ENCODE measurements at regions not wholly inside any gene's neighbourhood (a gene's known extent, or its start where the extent isn't known, plus 50 kb on each side); places are given as distances from the start of the nearest gene placed in this dataset.

GRCh38 chr6:112739766-112740165 is 392.6 kb downstream of the RFPL4B start:
- no peak for TF ChIP-seq CTCF (IDR thresholded peaks at IDR 0.05)
- TF ChIP-seq POLR2A (IDR thresholded peaks at IDR 0.05), result no peak
